D341Med (cell line): ENCODE measurements at regions not wholly inside any gene's neighbourhood (a gene's known extent, or its start where the extent isn't known, plus 50 kb on each side); places are given as distances from the start of the nearest gene placed in this dataset.
"Not testable (repeated sequence)": the region's sequence is repeated elsewhere in the genome, so short reads cannot be mapped to it uniquely, and the experiment has no call there.

ENCODE experiments used
- DNase-seq: peaks from one replicate; pipeline ENCODE4 v3.0.0; 2012; ENCODE audit warnings: low spot score

DNA sequence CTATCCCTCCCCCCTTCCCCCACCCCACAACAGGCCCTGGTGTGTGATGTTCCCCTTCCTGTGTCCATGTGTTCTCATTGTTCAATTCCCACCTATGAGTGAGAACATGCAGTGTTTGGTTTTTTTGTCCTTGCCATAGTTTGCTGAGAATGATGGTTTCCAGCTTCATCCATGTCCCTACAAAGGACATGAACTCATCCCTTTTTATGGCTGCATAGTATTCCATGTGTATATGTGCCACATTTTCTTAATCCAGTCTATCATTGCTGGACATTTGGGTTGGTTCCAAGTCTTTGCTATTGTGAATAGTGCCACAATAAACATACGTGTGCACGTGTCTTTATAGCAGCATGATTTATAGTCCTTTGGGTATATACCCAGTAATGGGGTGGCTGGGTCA lies 52.3 kb upstream of the MAN1A2 start:
- not testable (repeated sequence) for DNase-seq

DNA sequence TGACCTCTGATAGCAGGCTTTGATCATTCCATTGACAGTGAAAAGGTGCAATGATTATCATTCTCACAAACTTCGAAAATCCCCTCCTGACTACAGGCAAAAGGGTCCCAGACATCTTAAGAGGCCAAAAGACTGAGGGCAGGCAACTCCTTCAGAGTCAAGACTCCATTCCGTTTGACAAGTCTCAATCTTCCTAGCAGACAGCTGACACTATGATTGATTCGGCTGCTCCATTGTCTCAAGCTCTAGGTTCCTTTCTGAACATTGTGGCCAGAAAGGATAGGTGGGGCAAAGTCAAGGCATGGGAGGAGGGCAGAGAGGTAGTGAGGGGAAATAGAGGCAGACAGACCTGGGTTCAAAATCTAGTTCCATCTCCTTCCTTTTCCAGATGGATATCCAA lies 53.7 kb upstream of the MAN1A2 start:
- DNase-seq: no peak

DNA sequence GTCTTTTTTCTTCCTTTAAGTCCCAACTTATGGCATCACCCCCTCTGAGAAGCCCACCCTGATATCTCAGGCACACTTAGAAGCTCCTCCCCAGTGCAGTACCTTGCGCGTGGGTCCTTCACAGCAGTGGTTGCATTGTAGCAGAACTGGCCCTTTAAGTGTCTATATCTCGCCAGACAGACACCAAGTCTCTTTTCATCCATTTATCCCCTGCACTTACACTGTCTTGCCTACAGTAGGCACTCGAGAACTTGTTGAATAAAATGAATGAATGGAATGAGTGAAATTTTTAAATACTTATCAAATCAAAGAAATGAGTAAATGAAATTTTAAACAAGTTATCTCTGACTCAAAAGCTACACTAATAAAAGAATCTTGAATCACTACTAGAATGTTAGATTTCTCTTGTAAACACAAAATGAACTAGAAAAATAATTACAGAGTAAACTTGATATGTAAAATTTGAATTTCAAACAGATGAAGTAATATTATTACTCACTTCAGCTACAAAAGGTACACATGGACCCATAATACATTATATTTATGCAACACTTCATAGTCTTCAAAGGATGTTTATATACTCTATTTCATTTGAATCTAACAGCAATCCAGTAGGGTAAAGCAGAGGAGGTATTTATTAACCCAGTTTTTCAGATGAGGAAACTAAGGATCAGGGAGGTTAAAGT lies 54.7 kb upstream of the MAN1A2 start:
- DNase-seq: peak; percentile 26

DNA sequence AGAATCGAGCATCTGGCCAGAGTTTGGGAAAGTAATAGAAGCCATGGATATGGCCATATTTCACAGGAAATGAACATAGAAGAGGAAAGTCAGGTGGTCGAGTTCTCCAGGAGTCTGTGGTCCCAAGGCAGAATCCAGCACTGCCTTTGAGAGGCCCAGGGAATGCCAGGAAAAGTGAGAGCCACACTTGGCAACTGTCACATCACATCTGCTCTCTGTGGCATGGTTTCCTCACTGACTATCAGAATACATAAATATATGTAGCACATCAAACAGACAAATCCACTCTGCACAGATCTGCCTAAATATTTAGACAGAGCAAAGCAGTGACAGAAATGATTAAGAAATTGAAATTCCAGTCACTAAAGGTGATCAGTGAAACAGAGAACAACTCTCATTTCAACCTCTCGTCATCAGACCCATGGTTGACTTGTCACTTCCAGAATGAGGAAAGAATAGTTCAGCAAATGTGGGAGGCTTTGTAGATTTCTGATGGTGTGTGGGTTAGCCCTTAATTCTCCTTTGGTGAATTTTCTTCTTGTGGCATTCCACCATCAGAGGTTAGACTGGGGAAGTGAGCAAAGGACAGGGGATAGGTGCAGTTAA lies 58.8 kb upstream of the MAN1A2 start:
- no peak for DNase-seq

DNA sequence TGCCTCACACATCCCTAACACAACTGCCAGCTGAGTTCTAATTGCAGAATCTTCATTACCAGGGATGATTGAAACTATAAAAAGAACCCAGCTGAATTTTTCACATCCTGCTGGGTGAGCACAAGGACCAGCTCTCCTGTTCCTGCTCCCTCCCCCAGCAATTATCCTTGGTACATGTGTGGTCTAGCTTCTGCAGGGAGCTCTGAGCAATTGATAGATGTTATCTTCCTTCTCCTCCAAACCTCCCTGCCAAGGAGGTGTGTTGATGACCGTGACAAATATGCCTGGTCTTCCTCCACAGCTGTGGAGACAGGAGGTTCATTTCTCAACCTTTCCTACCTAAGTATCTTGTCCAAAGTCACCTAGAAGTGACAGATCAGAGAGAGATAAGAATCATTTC lies 65.3 kb upstream of the MAN1A2 start:
- no peak for DNase-seq

DNA sequence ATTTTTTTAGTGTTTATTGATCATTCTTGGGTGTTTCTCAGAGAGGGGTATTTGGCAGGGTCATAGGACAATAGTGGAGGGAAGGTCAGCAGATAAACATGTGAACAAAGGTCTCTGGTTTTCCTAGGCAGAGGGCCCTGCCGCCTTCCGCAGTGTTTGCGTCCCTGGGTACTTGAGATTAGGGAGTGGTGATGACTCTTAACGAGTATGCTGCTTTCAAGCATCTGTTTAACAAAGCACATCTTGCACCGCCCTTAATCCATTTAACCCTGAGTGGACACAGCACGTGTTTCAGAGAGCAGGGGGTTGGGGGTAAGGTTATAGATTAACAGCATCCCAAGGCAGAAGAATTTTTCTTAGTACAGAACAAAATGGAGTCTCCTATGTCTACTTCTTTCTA lies 67.1 kb upstream of the MAN1A2 start:
- not testable (repeated sequence) for DNase-seq

DNA sequence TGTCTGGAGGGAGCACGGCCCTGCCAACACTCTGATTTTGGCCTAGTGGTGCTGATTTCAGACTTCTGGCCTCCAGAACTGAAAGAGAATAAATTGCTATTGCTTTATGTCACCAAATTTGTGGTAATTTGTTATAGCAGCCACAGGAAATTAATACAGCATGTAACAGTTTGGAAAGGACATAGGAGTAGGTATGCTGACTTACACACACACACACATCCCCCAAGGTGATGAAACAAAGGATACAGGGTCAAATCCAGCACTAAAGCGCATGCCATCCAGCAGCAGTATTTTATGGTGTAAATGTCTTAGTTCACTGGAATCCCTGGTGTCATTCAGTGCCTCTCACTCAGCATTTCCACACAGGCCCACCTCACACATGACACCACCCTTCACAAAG lies 72.2 kb upstream of the MAN1A2 start:
- no peak for DNase-seq

DNA sequence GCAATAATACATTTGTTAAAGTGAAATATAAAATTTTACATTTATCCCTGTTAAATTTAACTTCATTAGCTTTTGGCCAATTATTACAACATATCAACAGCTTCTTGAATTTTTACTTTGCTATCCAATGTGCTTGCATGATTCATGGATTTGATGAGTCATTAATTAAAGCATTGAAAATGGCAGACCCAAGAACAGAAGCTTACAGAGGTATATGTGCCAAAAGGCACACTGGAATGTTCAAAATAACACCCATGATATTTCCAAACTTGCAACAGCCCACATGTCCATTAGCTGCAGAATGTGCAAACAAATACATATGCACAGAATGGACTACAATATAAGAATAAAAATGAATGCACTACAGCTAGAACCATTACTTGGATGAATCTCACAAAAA lies 76.4 kb upstream of the MAN1A2 start:
- DNase-seq: no peak

DNA sequence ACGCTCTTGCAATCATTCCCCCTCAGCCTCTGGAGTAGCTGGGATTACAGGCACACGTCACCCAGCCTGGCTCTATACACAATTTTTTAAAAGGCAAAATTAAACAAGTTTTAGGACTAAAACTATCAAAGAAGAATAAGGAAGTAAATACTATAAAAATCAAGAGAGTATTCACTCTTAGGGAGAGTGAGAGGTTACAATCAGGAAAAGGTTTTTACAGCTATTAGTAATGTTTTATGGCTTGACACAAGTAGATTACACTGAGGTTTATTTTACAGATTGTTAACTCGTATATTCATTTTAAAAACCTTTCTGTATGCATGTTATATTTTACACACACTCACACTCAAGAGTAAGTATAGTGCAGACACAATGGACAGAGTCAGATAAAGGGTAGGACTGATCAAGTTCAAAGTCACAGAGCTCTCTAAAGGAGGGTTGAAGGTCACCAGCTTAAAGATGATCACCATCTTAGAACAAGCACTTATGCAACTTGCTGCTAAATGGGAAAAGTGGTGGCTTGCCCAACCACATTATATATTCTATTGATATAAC lies 77.9 kb upstream of the MAN1A2 start:
- no peak for DNase-seq

DNA sequence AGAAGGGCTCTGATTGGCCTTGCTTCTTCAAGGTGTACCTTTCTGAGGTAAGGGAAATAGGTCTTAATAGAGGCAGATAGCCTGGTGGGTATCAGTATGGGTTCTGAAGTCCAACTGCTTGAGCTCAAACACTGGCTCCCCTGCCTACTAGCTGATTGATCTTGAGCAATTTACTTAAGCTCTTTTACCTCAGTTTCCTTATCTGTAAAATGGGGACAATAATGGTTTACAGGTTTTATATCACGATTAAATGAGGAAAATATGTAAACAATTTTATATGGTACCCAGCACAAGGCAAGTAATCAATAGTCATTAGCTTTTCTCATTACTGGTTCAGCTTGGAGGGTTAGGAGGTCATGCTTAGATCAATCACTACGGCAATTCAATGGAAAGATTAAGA lies 75.8 kb upstream of the VTCN1 start:
- DNase-seq: no peak

DNA sequence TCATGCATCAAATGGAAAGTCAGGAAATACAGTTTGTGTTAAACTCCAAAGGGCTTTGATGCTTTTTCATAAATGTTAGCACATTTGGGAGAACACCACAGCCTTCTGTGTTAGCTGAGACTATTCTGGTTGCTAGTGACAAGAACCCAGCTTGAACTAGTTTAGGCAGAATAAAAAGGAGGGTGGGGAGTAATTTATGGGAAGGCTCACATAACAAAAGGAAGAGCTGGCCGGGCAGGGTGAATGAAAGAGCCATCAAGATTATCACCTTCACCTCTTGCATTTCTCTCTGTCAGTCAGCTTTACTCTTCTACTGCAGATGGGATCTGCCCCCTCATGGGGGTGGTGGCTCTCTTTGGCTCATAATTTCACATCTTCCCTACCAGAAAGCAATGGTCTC lies 75.4 kb upstream of the VTCN1 start:
- no peak for DNase-seq

DNA sequence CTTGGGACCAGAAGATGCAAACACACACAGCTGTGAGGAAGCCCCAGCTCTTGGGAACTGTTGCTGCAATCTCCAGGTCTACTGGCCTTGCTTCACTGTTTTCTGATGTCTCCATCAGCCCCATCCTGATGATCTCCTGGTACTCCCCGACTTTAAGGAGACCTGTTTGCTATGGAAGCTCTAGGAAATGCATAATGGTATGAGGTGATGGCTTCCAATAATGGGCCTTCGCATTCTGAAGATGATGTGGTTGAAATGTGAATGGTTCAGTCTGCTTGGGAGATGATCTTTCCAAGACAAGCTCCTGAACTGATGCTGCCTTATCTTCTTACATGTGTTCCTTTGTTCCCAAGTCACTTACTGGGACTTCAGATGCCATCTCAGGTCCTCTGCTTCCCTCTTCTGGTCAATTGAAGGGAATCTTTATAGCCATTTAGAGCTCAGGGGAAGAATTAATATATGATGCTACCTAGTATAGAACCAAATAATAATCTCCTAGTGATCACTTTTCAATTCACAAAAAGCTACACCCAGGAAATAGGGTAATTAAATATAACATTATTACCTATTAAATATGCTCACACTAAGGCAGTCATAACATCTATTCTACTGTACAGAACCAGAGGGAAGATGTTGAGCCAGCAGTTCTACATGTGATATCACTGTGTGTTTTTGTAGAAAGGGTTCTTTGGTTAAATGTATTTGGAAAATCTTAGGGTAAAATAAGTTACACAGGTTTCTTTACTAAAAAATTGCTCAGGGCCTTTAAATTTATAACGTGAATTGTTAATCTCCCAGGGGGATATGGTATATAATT lies 73.9 kb upstream of the VTCN1 start:
- peak; percentile 56 for DNase-seq

DNA sequence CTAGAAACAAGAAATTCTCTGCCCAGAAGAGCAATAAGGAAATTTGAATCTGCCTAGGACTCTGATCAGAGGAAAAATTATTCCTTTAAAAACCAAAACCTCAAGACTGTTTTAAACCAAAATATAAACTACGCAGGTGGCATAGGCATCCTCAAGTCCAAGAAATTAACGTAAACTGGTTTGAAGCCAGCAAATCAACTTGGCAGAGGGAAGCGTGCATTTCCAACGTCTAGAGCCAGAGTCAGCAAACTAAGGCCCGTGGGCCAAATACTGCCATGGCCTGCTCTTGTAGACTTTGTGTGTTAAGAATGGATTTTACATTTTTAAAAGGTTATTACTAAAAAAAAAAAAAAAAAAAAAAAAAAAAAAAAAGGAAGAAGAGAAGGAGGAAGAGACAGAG lies 67.8 kb upstream of the VTCN1 start:
- DNase-seq: no peak

DNA sequence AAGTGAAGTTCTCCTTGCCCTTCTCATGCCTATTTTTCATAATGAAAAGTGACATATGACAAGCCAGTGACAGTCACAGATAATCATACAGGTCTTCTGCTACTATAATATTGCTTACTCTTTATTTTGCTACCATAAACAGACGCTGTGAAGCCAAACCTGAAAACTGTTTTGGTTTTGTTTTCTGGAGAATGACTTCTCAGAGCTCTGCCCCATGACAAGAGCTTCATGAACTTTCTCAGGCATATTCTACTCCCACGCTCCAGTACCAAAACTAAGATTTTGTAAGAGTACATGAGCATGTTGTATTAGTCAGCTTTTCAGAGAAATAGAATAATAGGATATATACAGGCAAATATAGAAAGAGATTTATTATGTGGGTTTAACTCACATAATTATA lies 64.3 kb upstream of the VTCN1 start:
- no peak for DNase-seq

DNA sequence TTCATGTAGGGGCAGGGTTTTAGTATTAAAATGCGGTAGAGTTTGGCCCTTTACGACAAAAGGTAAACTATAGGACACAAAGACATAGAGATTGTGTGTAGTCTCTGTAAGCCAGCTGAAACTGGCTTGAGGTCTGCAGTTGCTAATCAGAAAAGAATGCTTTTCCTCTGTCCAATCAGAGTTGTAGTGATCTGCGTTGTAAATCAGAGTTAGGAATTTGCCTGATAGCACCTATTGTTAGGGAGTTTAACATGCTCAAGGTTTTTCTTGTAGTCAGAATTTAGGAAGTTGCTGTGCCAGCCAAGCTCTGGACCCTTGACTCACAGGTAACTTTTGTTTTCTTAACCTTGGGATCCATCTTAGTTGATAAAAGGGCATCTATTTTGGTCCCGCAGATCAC lies 61.2 kb upstream of the VTCN1 start:
- no peak for DNase-seq

DNA sequence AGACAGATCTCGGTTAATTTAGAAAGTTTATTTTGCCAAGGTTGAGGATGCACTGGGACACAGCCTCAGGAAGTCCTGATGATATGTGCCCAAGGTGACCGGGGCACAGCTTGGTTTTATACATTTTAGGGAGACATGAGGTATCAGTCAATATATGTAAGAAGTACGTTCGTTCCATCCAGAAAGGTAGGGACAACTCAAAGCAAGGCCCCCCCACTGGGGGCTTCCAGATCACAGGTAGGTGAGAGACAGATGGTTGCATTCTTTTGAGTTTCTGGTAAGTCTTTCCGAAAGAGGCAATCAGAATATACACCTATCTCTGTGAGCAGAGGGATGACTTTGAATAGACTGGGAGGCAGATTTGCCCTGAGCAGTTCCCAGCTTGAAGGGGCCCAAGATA lies 60.4 kb upstream of the VTCN1 start:
- no peak for DNase-seq

DNA sequence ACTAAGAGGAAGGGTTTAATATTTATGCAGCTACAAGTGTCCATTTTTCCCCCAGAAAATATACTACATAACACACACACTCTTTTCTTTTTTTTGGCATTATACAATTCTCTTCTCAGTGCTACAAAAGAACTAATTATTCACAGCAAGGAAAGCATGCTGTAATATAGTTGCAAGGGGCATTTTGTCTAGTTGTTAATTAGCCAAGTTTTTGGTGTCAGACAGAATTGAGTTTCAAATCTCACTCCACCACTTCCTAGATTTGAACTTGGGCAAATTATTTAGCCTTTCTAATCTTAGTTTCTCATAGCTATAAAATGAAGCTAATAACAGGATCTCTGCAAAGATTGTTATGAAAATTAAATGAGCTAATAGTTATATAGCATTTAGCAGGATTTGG lies 60.0 kb upstream of the VTCN1 start:
- DNase-seq: no peak

DNA sequence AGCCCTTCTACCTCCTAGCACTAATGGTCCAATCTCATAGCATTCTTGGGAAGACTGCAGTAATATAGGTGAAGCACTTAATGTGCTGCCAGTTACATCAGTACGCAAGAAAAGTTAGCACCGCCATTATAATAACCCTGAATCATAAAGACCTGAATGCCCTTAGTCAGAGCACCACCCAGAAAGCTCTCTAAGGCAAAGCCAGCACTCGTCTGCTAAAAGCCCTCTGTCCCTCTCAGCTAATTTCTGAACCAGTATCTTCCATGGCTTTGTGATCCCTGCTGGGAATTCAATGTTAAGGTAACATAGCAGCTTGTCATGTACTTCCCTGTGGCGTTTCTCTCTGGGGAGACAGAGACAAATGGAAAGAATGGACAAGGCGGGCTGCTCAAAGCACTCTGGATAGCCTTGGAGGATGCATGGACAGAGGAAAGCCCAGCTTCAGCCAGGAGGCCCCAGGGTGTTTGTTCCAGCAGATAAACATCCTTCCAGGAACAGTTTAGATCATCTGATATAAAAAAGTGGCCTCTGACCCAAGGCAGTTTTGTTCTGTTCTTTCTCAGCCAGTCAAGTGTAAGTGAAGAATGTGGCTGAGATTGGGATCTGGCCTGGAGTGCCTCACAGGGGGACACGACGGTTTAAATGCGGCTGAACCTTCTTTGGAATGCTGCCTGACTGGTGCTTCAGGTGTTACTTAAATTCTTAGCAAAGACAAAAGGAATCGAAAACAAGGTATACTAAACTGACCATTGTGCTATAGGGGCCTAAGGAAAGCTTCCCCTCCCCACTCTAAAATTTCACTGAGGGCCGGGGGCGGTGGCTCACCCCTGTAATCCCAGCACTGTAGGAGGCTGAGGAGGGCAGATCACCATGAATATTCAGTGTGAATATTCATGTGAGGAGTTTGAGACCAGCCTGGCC lies 58.1 kb upstream of the VTCN1 start:
- no peak for DNase-seq

DNA sequence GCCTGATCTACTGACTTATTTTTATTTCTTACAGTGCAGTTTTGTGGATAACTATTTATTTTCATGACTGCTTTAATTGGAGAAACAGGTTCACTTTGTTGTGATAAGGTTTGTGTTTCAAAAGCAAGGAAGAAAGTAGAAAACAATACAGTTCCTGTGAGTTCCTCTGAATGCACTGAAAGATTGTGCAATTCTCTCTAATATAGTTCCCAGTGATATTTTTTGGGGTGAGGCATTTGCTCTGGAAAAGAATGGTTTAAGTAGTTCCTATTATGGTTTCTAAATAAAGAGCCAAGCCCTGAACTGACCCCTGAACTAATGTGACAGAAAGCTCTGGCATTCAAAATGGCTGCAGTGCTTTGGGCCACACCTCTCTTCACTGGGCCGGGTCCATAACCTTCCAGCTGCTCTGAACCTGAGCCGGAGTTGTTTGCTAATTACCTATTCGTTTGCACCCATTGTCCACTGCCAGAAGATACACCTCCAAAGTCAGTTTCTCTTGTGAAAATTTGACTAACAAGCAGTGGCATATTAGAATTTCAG lies 56.6 kb upstream of the VTCN1 start:
- no peak for DNase-seq

DNA sequence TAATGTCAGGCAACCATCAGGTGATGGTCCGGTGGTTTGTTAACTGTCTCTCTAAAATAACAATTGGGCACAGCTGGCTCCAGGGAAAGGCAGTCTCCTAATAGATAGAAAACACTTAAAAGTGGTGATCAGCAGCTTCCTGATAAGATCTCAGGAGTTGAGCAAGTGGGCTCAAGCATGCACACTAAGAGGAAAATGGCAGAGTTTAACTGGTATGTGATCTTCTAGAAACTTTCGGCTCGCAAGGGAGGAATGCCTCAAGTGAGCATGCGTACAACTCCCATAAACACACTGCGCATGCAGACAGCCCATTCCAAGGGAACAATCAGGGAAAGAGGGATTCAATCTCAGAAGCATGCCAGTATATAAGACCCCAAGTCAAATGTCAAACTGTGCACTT lies 52.2 kb upstream of the VTCN1 start:
- no peak for DNase-seq

DNA sequence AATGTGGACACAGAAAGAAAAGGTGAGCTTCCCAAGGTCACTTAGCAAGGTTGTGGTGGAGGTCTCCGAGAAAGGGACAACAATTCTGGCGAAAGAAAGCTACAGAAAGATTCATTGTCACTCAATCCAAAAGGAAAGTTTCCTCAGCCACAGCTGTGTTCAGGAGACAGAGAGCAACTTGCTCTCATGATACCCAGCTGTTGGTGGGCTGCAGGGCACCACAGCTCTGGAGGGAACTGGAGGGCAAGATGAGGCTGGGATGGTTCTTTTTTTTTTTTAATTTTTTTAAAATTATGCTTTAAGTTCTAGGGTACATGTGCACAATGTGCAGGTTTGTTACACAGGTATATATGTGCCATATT lies 50.7 kb upstream of the VTCN1 start:
- no peak for DNase-seq
